ENCODE measurements at regions not wholly inside any gene's neighbourhood (a gene's known extent, or its start where the extent isn't known, plus 50 kb on each side); places are given as distances from the start of the nearest gene placed in this dataset.

DNA sequence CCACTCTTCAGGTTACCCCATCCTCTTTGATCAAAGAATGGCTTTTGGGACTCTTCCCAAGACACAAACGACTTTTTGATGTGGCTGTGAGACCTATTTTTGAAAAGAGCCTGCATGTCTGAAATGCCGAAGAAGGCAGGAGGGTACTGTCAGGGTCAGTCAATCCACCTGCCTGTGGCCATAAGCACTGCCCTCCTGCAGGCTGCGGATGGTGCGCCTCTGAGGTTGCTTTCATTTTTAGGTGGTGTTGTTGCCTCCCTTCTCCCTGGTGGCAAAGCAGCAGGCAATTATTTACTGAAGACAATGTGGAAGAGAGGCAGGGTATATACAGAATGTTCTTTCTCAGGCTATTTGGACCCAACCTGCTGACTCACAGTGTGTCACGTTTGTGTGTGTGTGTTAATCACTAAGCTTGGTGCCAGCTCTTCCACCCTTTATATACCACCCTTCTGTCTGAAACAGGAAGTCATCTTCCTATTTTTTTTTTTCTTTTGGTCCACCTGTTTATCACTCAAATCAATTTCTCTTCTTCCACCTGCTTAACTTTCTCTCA is 1421.2 kb upstream of the CELF2 start:
- Histone ChIP-seq H3K4me3 (ENCODE audit: insufficient read length, low read depth) (no peak overlapping the region), H3K9me3 (ENCODE audit: insufficient read depth, low read length) (no peaks in the 10 kb centered on the region), H3K4me1 (ENCODE audit: insufficient read depth, insufficient read length) (no peaks in the 10 kb centered on the region), H3K27me3 (ENCODE audit: insufficient read depth, insufficient read length) (no peaks in the 10 kb centered on the region), H3K36me3 (ENCODE audit: insufficient read depth, insufficient read length, low read length) (no peaks in the 10 kb centered on the region), H3K9ac (ENCODE audit: insufficient read length, low read depth) (no peak overlapping the region)
- TF ChIP-seq YY1 (IDR thresholded peaks at IDR 0.05; ENCODE audit: insufficient read depth, insufficient read length): no peak
- no peak for TF ChIP-seq SUZ12 (IDR thresholded peaks at IDR 0.05; ENCODE audit: extremely low read depth, insufficient read depth, insufficient read length)
- no peak for TF ChIP-seq ZNF274 (IDR thresholded peaks at IDR 0.05; ENCODE audit: low read depth, low read length)
- no peak for DNase-seq (ENCODE audit: low read depth, low spot score)

- TF ChIP-seq SUZ12 (IDR thresholded peaks at IDR 0.05; ENCODE audit: extremely low read depth, insufficient read depth, insufficient read length) (no peak), YY1 (IDR thresholded peaks at IDR 0.05; ENCODE audit: insufficient read depth, insufficient read length) (no peak), ZNF274 (IDR thresholded peaks at IDR 0.05; ENCODE audit: low read depth, low read length) (no peak)
- DNase-seq (ENCODE audit: low read depth, low spot score): no peak
- H3K9me3 ChIP-seq (ENCODE audit: insufficient read depth, low read length): no peaks in the 10 kb centered on the region
- H3K4me3 ChIP-seq (ENCODE audit: insufficient read length, low read depth): no peak overlapping the region
- H3K9ac ChIP-seq (ENCODE audit: insufficient read length, low read depth): no peak overlapping the region
- no peaks in the 10 kb centered on the region for H3K27me3 ChIP-seq (ENCODE audit: insufficient read depth, insufficient read length)
- H3K36me3 ChIP-seq (ENCODE audit: insufficient read depth, insufficient read length, low read length): no peaks in the 10 kb centered on the region
- H3K4me1 ChIP-seq (ENCODE audit: insufficient read depth, insufficient read length): no peaks in the 10 kb centered on the region
These were observed 1414.7 kb upstream of the CELF2 start for GRCh38 chr10:9602998-9603397.

- TF ChIP-seq ZNF274 (IDR thresholded peaks at IDR 0.05; ENCODE audit: low read depth, low read length): no peak
- TF ChIP-seq SUZ12 (IDR thresholded peaks at IDR 0.05; ENCODE audit: extremely low read depth, insufficient read depth, insufficient read length): no peak
- no peak for TF ChIP-seq YY1 (IDR thresholded peaks at IDR 0.05; ENCODE audit: insufficient read depth, insufficient read length)
- no peaks in the 10 kb centered on the region for H3K36me3 ChIP-seq (ENCODE audit: insufficient read depth, insufficient read length, low read length)
- no peak for DNase-seq (ENCODE audit: low read depth, low spot score)
These were observed 1413.7 kb upstream of the CELF2 start for GRCh38 chr10:9603972-9604371.

GRCh38 chr10:9605231-9605630 is 1412.4 kb upstream of the CELF2 start:
- Histone ChIP-seq H3K36me3 (ENCODE audit: insufficient read depth, insufficient read length, low read length) (no peaks in the 10 kb centered on the region), H3K27me3 (ENCODE audit: insufficient read depth, insufficient read length) (no peaks in the 10 kb centered on the region), H3K9me3 (ENCODE audit: insufficient read depth, low read length) (no peaks in the 10 kb centered on the region), H3K4me3 (ENCODE audit: insufficient read length, low read depth) (no peak overlapping the region), H3K9ac (ENCODE audit: insufficient read length, low read depth) (no peak overlapping the region), H3K4me1 (ENCODE audit: insufficient read depth, insufficient read length) (no peaks in the 10 kb centered on the region)
- DNase-seq (ENCODE audit: low read depth, low spot score): no peak
- no peak for TF ChIP-seq YY1 (IDR thresholded peaks at IDR 0.05; ENCODE audit: insufficient read depth, insufficient read length)
- no peak for TF ChIP-seq ZNF274 (IDR thresholded peaks at IDR 0.05; ENCODE audit: low read depth, low read length)
- no peak for TF ChIP-seq SUZ12 (IDR thresholded peaks at IDR 0.05; ENCODE audit: extremely low read depth, insufficient read depth, insufficient read length)

More at GRCh38 chr10:9603972-9604371, 1413.7 kb upstream of the CELF2 start:
- Histone ChIP-seq H3K9ac (ENCODE audit: insufficient read length, low read depth) (no peak overlapping the region), H3K9me3 (ENCODE audit: insufficient read depth, low read length) (no peaks in the 10 kb centered on the region), H3K27me3 (ENCODE audit: insufficient read depth, insufficient read length) (no peaks in the 10 kb centered on the region), H3K4me3 (ENCODE audit: insufficient read length, low read depth) (no peak overlapping the region), H3K4me1 (ENCODE audit: insufficient read depth, insufficient read length) (no peaks in the 10 kb centered on the region)

DNA sequence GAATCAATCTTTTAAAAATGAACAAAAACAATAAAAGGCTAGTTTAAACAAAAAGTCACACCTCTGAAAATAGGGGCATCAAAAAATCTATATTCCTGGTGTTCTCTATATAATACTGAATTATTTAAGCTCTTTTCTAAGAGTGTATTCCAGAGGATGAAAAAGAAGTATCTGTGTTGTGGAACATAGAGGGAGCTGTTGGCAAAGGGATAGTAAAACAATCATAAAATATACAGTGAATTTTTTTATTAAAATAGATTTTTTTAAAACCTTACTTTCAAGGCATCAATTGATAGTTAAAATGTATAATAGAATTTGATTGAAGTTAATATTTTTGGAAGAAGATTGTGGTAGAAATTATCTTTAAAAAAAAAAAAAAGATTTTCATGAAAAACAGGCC is 1409.1 kb upstream of the CELF2 start:
- no peak for DNase-seq (ENCODE audit: low read depth, low spot score)
- no peaks in the 10 kb centered on the region for H3K27me3 ChIP-seq (ENCODE audit: insufficient read depth, insufficient read length)
- no peaks in the 10 kb centered on the region for H3K4me1 ChIP-seq (ENCODE audit: insufficient read depth, insufficient read length)
- no peak overlapping the region for H3K9ac ChIP-seq (ENCODE audit: insufficient read length, low read depth)
- TF ChIP-seq ZNF274 (IDR thresholded peaks at IDR 0.05; ENCODE audit: low read depth, low read length) (no peak), YY1 (IDR thresholded peaks at IDR 0.05; ENCODE audit: insufficient read depth, insufficient read length) (no peak), SUZ12 (IDR thresholded peaks at IDR 0.05; ENCODE audit: extremely low read depth, insufficient read depth, insufficient read length) (no peak)
- H3K36me3 ChIP-seq (ENCODE audit: insufficient read depth, insufficient read length, low read length): no peaks in the 10 kb centered on the region
- H3K4me3 ChIP-seq (ENCODE audit: insufficient read length, low read depth): no peak overlapping the region
- H3K9me3 ChIP-seq (ENCODE audit: insufficient read depth, low read length): no peaks in the 10 kb centered on the region

DNA sequence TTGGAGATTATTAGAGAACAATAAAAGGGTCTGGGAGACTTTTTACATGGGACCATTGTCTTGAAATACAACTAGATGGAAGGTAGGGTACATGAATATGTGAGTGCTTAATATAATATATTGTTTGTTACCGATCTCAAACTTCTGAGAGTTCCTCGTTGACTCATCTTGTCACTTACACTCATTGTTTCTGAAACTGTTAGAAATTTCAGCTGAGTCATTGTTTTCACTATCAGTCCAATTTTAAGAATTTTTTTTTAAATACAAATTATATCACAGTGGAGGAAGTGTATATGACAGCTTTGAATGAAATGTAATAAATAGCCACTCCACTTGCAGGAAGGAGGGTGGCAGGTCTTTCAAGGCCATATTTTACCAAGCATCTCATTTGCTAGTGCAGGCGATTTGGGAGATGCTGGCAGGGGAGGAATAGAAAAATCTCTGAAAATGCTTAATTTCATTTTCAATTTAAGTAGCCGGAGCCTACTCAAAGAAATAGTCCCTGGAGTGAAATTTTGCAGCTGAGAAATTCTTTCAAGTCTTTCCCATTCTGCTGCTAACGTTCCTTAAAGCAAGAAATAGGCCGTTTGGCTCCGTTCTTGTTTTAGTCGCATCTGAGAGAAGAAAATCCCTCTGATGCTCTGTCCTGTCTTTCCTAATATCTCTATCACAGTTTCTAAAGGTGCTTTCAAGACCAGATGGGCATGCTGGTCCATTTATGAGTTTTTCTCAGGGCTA is 1404.2 kb upstream of the CELF2 start:
- no peak overlapping the region for H3K9ac ChIP-seq (ENCODE audit: insufficient read length, low read depth)
- no peaks in the 10 kb centered on the region for H3K36me3 ChIP-seq (ENCODE audit: insufficient read depth, insufficient read length, low read length)
- no peaks in the 10 kb centered on the region for H3K27me3 ChIP-seq (ENCODE audit: insufficient read depth, insufficient read length)
- H3K9me3 ChIP-seq (ENCODE audit: insufficient read depth, low read length): no peaks in the 10 kb centered on the region
- no peak overlapping the region for H3K4me3 ChIP-seq (ENCODE audit: insufficient read length, low read depth)
- no peak for DNase-seq (ENCODE audit: low read depth, low spot score)
- H3K4me1 ChIP-seq (ENCODE audit: insufficient read depth, insufficient read length): no peaks in the 10 kb centered on the region
- no peak for TF ChIP-seq SUZ12 (IDR thresholded peaks at IDR 0.05; ENCODE audit: extremely low read depth, insufficient read depth, insufficient read length)
- no peak for TF ChIP-seq YY1 (IDR thresholded peaks at IDR 0.05; ENCODE audit: insufficient read depth, insufficient read length)
- TF ChIP-seq ZNF274 (IDR thresholded peaks at IDR 0.05; ENCODE audit: low read depth, low read length): no peak

DNA sequence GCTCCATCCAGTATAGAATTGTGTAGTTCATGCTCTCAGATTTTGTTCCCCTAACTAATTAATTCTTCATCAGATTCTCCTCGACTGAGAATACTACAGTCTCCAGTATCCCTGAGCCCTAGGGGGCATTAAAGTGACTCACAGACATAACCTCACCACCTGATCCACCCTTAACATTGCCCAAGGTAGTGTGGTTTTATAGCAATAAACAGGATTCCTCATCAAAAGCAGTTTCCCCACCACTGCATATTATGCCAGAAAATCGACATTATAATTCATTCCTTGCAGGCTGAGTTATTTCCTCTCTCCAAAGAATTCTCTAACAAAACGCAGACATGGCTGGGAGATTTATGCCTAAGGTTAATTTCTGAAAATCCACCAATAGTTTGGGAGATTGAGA is 1402.5 kb upstream of the CELF2 start:
- Histone ChIP-seq H3K27me3 (ENCODE audit: insufficient read depth, insufficient read length) (no peaks in the 10 kb centered on the region), H3K9ac (ENCODE audit: insufficient read length, low read depth) (no peak overlapping the region), H3K4me3 (ENCODE audit: insufficient read length, low read depth) (no peak overlapping the region), H3K9me3 (ENCODE audit: insufficient read depth, low read length) (no peaks in the 10 kb centered on the region), H3K36me3 (ENCODE audit: insufficient read depth, insufficient read length, low read length) (no peaks in the 10 kb centered on the region), H3K4me1 (ENCODE audit: insufficient read depth, insufficient read length) (no peaks in the 10 kb centered on the region)
- no peak for TF ChIP-seq SUZ12 (IDR thresholded peaks at IDR 0.05; ENCODE audit: extremely low read depth, insufficient read depth, insufficient read length)
- no peak for TF ChIP-seq ZNF274 (IDR thresholded peaks at IDR 0.05; ENCODE audit: low read depth, low read length)
- TF ChIP-seq YY1 (IDR thresholded peaks at IDR 0.05; ENCODE audit: insufficient read depth, insufficient read length): no peak
- DNase-seq (ENCODE audit: low read depth, low spot score): no peak
